NOMO-1 treated with DMSO at 0.1 percent for 48 hours (cell line): ENCODE measurements at regions not wholly inside any gene's neighbourhood (a gene's known extent, or its start where the extent isn't known, plus 50 kb on each side); places are given as distances from the start of the nearest gene placed in this dataset.
"Not testable (repeated sequence)": the region's sequence is repeated elsewhere in the genome, so short reads cannot be mapped to it uniquely, and the experiment has no call there.

Source experiments
- DNase-seq: peaks from one replicate; lab custom pipeline; 2025; ENCODE audit not compliant: unreplicated experiment; lab: John Stamatoyannopoulos, UW

DNA sequence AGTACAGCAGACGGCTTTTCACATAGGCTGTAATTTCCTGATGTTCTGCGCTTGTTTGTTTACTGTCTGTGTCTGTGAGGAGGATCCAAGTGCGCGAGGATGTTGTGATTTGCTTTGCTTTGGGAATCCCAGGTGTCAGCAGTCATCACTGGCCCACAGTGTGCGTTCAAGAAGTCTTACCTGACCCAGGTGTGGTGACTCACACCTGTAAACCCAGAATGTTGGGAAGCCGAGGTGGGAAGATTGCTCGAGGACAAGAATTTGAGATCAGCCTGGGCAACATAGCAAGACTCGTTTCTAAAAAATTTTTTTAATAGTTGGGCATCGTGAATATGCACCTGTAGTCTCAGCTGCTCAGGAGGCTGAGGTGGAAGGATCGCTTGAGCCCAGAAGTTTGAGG lies 110.7 kb downstream of the CRLF3 start:
- DNase-seq, result not testable (repeated sequence)

GRCh38 chr17:30712859-30713258 lies 111.6 kb downstream of the CRLF3 start:
- not testable (repeated sequence) for DNase-seq

DNA sequence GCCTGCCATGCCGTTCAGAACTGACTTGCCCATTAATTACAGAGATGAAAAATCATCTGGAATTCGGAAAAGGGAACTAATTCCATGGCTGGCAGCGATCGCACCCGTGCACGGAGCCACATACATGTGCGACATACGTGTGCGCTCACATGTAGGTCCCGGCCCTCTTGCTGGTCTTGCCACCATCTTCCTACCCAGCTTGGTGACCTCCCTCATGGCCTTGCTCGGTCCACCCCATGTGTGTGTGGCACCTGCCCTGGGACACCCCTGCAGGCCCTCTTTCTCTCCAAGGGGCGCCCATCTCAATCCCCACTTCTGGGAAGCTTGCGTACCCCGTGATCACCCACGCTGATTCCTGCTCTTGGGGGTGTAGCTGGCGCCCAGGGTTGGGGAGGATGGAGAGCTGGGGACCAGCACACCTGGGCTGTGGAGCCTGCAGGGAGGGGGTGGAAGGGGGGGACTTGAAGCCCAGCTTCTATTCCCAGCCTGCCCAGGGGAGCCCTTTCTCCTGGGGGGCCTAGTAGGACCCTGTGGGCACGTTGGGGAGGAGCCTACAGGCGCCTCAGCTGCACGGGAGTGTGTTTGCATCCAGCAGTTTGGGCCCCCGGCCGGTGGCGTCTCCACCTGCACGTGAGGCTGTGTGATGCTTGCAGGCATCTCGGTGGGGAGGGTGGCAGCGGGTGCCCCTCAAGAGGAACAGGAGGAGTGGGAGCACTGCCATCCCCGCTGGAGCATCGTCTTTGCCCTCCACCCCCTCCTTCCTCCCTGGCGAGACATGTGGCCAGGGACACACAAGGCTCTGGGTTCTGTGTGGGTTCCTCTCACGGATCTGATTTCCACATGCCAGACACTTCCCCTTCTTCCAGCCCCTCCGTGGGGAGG lies 112.6 kb downstream of the CRLF3 start:
- DNase-seq, result not testable (repeated sequence)

GRCh38 chr17:30711176-30711575 lies 113.3 kb downstream of the CRLF3 start:
- not testable (repeated sequence) for DNase-seq

GRCh38 chr17:30710276-30711088 lies 114.0 kb downstream of the CRLF3 start:
- not testable (repeated sequence) for DNase-seq

GRCh38 chr17:30709561-30710275 lies 114.8 kb downstream of the CRLF3 start:
- peak; percentile 5 for DNase-seq

DNA sequence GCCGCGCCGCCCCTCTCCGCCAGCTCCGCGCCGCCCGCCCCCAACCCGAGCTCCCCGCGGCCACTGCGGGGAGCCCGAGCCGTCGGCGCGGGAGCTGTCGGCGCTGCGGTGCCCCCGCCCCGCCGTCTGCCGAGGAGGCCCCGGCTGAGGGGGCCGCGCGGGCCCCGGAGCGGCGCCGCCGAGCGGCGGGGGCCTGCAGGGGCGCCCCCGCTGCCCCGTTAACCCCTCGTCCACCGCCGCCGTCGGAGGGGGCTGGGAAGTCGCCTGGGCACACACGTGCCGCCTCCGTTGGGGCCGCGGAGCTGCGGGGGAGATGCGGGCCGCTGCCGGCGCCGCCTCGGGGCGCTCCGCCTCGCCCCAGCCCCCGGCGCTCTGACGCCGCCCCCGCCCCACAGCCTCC lies 115.4 kb downstream of the CRLF3 start:
- DNase-seq, result not testable (repeated sequence)

DNA sequence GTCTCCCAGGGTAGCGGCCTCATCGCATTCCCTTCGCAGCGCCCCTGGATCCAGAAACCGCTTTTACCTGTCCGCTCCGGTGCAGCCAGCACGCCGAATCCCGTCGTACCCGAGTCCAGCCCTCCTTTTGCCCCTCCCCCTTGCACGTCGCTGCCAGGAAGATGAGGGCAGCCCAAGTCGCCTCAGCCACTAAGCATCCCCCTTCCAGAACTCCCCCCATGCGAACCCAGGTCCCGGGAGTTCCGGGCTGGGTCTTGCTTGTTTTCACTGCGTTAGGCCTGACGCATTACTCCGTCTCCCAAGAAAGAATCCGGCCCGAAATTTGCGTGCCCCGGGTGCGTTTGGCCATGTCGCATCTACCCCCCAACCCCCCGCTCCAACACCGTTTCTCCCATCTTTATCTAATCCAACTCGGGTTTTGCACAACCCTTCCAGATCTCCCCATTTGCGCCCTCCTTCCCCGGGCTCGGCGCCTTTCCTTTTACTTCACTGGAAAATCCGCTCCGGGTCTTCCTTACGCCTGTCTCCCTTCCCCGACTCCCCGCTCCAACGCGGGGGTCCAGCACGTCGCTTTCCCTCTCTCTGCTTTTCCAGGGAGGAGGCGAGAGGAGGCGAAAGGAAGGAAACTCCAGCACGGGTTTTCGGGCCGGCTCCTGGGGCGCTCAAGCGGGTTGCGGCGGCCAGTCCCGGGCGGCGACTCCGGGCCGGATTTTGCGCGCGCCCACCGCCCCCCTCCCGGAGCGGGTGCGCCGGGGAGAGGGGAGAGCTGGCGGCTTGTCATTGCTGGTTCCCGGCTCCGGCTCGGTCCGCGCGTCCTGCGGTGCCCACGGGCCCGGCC lies 116.0 kb downstream of the CRLF3 start:
- DNase-seq, result peak; percentile 67

DNA sequence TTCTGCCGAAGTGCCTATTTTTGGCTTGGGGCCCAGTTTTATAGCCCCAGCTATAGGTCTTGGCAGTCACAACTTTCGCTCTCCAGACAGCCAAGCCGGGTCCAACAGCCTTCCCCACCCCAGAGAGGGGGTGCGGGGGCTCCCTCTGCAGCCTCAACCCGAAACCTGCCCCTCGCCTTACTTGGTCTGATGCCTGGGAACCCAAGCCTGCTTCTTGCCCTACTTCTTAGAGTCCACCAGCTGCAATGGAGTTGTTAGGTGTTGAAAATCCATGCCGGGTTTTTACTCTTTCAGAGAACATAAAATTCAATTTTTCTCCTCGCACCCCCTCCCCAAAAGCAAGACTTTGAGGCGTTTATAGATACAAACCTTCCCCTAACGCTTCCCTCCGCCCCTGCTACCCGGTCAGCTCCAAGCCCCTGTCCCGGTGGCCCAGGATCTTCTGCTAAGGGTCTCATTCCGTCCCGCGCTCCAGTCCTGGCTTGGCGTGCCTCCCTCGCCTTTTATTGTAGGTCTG lies 116.7 kb downstream of the CRLF3 start:
- DNase-seq, result peak; percentile 40

DNA sequence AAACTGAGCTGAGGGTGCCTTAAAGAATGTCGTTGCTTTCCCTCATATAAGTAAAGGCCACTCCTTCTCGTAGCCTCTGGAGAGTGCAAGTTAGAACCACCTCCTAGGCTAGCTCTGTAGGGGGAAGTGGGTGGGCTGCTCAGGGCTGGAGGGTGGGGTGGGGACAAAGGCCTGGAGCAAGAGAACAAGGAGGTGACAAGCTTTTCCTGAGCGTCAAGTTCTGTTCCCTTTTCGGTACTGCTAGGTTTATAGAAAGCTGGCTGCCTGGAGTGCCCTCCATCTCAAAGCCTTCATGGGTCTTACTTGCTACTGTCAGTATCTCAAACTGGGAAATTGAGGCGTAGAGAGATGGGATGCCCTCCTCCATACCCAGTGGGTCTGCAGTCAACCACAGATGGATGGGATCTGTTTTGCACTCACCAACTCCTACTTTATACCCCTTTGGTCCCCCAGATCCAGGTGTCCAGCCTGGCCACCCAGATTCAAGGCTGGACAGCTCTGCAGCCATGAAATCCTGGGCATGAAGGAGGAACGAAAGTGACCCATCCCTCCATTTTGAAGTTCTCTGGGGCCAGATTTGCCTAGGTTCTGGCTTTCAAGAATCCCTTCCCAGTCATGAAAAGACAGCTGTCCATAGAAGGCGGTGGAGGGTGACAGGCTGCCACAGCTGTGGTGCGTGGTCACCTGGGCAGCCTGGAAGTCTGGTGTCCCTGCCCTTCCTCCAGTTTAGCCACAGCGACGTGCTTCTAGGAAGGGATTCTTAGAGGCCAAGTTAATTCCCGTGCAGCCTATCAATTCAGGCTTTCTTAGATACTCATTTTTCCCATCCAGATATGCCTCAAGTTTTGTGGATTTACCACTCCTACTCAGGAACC lies 117.8 kb downstream of the CRLF3 start:
- peak; percentile 39 for DNase-seq

- not testable (repeated sequence) for DNase-seq
These were observed 118.5 kb downstream of the CRLF3 start for GRCh38 chr17:30706004-30706403.

DNA sequence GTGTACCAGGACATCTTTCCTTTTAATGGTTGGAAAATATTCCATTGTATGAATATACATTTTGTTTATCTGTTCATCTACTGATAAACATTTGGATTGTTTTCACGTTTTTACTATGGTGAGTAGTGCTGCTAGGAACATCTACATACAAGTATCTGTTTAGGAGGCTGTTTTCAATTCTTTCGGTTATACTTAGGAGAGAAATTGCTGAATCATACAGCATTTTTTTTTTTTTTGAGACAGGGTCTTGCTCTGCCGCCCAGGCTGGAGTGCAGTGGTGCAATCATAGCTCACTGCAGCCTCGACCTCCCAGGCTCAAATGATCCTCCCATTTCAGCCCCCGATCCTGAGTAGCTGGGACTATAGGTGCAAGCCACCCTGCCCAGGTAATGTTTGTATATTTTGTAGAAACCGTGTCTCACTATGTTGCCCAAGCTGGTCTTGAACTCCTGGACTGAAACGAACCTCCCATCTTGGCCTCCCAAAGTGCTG lies 122.9 kb downstream of the CRLF3 start:
- no peak for DNase-seq

DNA sequence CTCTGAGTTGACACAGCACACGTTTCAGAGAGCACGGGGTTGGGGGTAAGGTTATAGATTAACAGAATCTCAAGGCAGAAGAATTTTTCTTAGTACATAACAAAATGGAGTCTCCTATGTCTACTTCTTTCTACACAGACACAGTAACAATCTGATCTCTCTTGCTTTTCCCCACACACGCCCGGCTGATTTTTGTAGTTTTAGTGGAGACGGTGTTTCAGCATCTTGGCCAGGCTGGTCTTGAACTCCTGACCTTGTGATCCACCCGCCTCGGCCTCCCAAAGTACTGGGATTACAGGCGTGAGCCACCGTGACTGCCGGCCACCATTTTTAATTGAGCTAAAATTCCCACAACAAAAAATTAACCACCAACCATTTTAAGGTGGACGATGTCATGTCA lies 123.7 kb downstream of the CRLF3 start:
- DNase-seq, result not testable (repeated sequence)

DNA sequence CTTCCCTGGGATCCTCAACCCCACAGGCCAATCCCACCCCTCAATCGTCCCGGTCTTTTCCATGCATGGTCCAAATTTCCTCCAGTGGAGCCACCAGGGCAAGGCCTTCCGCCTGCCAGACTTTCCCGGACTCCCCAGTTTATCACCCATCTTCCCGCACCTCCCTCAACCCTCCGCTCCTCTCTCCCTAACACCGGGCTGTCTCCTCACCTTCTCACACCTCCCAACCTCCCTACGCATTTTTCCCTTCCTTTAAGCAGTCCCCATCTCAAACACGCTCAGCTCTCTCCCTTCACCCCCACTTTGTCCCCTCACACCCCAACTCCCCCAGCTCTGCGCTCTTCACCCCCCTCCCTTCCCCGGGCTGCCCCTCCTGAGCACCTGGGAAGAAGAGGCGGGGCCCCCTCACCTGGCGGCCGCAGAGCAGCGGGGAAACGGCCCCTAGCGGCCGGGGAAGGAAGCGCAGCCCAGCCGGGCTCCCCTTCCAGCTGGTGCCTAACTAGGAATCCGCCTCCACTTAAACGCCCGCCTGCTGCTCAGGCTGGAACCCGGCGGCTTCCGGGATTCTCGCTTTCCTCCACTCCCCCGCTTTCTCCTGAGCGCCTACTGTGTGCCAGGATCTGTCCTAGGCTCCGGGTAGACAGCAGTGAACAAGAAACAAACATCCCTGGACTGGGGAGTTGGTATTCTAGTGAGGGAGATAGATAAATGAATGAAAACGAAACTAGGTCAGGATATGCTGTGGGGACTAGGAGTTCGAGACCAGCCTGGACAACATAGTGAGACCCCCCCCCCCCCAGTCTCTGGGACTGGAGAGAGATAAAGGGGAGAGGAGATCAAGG lies 126.7 kb downstream of the CRLF3 start:
- DNase-seq, result not testable (repeated sequence)

DNA sequence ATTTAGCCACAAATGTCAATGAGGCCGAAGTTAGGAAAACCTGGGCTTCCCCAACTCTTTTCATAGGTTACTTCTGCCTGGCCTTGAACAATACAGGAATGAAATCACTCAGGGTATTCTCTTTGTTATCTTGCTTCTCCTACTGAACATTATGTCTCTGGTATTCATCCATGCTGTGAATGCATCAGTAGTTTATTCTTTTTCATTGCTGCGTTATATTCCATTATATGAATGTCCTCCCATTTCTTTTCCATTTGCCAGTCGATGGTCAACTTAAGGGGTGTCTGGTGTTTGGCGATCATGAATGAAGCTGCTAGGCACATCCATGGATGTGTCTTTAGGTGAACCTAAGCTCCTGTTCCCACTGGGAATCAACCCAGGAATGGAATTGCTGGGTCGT lies 128.3 kb downstream of the CRLF3 start:
- DNase-seq, result no peak

GRCh38 chr17:30695265-30695811 lies 129.2 kb downstream of the CRLF3 start:
- DNase-seq, result not testable (repeated sequence)

- peak; percentile 12 for DNase-seq
These were observed 130.7 kb downstream of the CRLF3 start for GRCh38 chr17:30693772-30694171.
